ENCODE measurements at regions not wholly inside any gene's neighbourhood (a gene's known extent, or its start where the extent isn't known, plus 50 kb on each side); places are given as distances from the start of the nearest gene placed in this dataset.

GRCh38 chr1:61531716-61532115 lies 193.2 kb downstream of the TM2D1 start:
- H3K4me1 ChIP-seq (replicated peaks) = no peaks in the 10 kb centered on the region
- DNase-seq (ENCODE audit: low read depth in 1 of 2, low spot score in 2 of 2) = no peak
- H3K27me3 ChIP-seq (replicated peaks) = no peaks in the 10 kb centered on the region
- H3K4me3 ChIP-seq = no peak overlapping the region
- no peaks in the 10 kb centered on the region for H3K36me3 ChIP-seq
- no peak overlapping the region for H3K27ac ChIP-seq
- no peaks in the 10 kb centered on the region for H3K9me3 ChIP-seq (replicated peaks)

- DNase-seq (ENCODE audit: low read depth in 1 of 2, low spot score in 2 of 2) = no peak
- Histone ChIP-seq H3K9me3 (replicated peaks) (no peaks in the 10 kb centered on the region), H3K36me3 (no peaks in the 10 kb centered on the region), H3K27me3 (replicated peaks) (no peaks in the 10 kb centered on the region), H3K4me1 (replicated peaks) (no peaks in the 10 kb centered on the region), H3K4me3 (no peak overlapping the region), H3K27ac (no peak overlapping the region)
These were observed 200.9 kb downstream of the TM2D1 start for GRCh38 chr1:61523893-61524605.

DNA sequence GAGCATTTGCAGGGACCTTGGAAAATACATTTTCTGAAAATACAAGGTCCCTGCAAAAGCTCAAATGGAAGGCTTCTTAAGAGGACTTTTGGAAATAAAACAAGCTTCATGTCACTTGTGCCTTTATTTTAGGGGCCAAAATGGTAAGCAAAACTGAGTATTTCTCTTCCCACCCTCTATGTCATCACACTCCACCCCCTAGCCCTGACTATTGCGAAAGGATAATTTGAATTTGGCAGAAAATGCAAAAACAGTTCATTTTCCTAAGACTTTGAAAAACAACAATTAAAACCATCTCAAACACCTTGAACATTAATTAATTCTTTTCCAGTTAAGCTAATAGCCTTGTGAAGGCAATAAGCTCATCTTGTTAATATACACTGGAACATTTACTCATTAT lies 201.7 kb downstream of the TM2D1 start:
- H3K4me1 ChIP-seq (replicated peaks) = no peaks in the 10 kb centered on the region
- H3K36me3 ChIP-seq = no peaks in the 10 kb centered on the region
- no peaks in the 10 kb centered on the region for H3K27me3 ChIP-seq (replicated peaks)
- no peak for DNase-seq (ENCODE audit: low read depth in 1 of 2, low spot score in 2 of 2)
- H3K27ac ChIP-seq = no peak overlapping the region
- no peak overlapping the region for H3K4me3 ChIP-seq
- no peaks in the 10 kb centered on the region for H3K9me3 ChIP-seq (replicated peaks)

- no peak for DNase-seq (ENCODE audit: low read depth in 1 of 2, low spot score in 2 of 2)
- H3K27ac ChIP-seq = no peak overlapping the region
- no peaks in the 10 kb centered on the region for H3K27me3 ChIP-seq (replicated peaks)
- H3K4me3 ChIP-seq = no peak overlapping the region
- no peaks in the 10 kb centered on the region for H3K9me3 ChIP-seq (replicated peaks)
- H3K4me1 ChIP-seq (replicated peaks) = no peaks in the 10 kb centered on the region
- no peaks in the 10 kb centered on the region for H3K36me3 ChIP-seq
These were observed 204.5 kb downstream of the TM2D1 start for GRCh38 chr1:61520401-61520800.

DNA sequence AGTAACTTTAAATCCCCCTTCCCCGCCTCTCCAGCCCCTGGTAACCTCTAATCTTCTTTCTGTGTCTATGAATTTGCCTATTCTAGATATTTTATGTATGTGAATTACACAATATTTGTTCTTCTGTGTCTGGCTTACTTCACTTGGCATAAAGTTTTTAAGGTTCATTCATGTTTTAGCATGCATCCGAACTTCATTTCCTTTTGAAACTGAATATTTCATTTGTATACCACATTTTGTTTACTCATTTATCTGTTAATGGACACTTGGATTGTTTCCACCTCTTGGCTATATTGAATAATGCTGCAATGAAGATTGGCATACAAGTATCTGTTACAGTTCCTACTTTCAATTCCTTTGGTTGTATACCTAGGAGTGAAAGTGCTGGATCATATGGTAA lies 205.3 kb downstream of the TM2D1 start:
- Histone ChIP-seq H3K27me3 (replicated peaks) (no peaks in the 10 kb centered on the region), H3K9me3 (replicated peaks) (no peaks in the 10 kb centered on the region), H3K4me3 (no peak overlapping the region), H3K27ac (no peak overlapping the region), H3K36me3 (no peaks in the 10 kb centered on the region), H3K4me1 (replicated peaks) (no peaks in the 10 kb centered on the region)
- DNase-seq (ENCODE audit: low read depth in 1 of 2, low spot score in 2 of 2) = no peak

DNA sequence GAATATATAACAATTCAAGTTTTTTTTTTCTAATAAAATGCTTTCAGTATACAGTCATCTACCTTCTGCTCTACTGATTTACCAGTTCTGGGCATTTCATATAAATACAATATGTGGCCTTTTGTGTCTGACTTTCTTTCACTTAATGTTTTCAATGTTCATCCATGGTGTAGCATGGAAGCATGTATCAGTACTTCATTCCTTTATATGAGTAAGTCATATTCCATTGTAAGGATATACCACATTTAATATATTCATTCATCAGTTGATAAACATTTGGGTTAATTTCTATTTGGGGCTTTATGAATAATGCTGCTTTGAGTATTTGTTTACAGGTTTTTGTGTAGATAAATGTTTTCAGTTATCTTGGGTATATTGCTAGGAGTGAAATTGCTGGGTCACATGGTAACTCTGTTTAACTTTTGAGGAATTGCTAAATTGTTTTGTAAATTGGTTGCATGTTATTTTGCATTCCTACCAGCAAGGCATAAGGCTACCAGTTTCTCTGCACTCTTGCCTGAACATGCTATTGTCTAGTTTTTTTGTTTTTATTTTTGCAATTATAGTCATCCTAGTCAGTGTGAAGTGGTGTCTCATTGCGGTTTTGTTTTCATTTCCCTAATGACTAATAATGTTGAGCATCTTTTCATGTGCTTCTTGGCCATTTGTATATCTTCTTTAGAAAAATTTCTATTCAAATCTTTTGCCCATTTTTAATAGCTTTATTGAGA lies 206.1 kb downstream of the TM2D1 start:
- H3K4me1 ChIP-seq (replicated peaks) = no peaks in the 10 kb centered on the region
- H3K36me3 ChIP-seq = no peaks in the 10 kb centered on the region
- no peaks in the 10 kb centered on the region for H3K27me3 ChIP-seq (replicated peaks)
- no peak overlapping the region for H3K27ac ChIP-seq
- H3K4me3 ChIP-seq = no peak overlapping the region
- no peak for DNase-seq (ENCODE audit: low read depth in 1 of 2, low spot score in 2 of 2)
- H3K9me3 ChIP-seq (replicated peaks) = no peaks in the 10 kb centered on the region

DNA sequence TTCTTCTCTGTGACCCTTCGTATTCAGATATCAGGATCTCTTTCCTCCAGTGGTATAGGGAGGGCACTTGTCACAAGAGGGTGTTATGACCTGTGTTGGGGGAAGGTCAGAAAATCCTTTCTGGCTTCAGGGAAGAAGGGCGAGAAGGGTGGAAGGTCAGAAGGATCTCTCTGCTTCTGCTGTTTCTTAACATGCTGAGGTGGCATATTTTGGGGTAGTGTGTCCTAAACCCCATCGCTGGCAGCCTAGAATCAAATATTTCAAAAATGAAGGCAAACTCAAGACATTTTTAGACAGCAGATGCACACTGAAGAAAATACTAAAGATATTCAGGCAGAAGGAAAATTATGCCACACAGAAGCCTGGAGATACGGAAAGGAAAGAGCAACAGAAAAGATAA lies 207.6 kb downstream of the TM2D1 start:
- no peak for DNase-seq (ENCODE audit: low read depth in 1 of 2, low spot score in 2 of 2)
- Histone ChIP-seq H3K27ac (no peak overlapping the region), H3K9me3 (replicated peaks) (no peaks in the 10 kb centered on the region), H3K27me3 (replicated peaks) (no peaks in the 10 kb centered on the region), H3K4me3 (no peak overlapping the region), H3K36me3 (no peaks in the 10 kb centered on the region), H3K4me1 (replicated peaks) (no peaks in the 10 kb centered on the region)

DNA sequence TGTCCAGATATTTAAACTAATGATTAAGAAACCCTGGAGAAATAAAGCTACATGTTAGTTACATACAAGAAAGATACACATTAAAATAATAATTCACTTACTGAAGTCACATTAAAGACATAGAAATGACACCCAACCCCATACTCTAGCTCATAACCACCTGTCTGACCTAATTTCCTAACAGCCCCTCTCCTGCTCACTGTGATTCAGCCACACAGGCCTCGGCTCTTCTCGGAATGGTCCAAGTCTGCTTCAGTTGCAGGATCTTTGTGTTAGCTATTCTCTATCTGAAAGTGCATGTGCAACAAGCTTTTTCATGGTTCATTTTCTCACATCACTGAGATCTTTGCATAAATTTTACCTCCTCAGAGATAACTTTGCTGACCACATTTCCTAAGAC lies 209.8 kb downstream of the TM2D1 start:
- Histone ChIP-seq H3K27ac (no peak overlapping the region), H3K36me3 (no peaks in the 10 kb centered on the region), H3K4me3 (no peak overlapping the region), H3K27me3 (replicated peaks) (no peaks in the 10 kb centered on the region), H3K9me3 (replicated peaks) (no peaks in the 10 kb centered on the region), H3K4me1 (replicated peaks) (no peaks in the 10 kb centered on the region)
- DNase-seq (ENCODE audit: low read depth in 1 of 2, low spot score in 2 of 2) = no peak

All from SJSA1 (cell line).